ENCODE measurements at regions not wholly inside any gene's neighbourhood (a gene's known extent, or its start where the extent isn't known, plus 50 kb on each side); places are given as distances from the start of the nearest gene placed in this dataset.
"Not testable (repeated sequence)": the region's sequence is repeated elsewhere in the genome, so short reads cannot be mapped to it uniquely, and the experiment has no call there.

DNA sequence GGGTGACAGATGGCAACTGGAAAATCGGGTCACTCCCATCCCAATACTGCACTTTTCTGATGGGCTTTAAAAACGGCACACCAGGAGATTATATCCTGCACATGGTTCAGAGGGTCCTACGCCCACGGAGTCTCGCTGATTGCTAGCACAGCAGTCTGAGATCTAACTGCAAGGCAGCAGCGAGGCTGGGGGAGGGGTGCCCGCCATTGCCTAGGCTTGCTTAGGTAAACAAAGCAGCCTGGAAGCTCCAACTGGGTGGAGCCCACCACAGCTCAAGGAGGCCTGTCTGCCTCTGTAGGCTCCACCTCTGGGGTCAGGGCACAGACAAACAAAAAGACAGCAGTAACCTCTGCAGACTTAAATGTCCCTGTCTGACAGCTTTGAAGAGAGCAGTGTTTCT is 158.7 kb upstream of the MOCS2 start:
- TF ChIP-seq, protein P1, sequence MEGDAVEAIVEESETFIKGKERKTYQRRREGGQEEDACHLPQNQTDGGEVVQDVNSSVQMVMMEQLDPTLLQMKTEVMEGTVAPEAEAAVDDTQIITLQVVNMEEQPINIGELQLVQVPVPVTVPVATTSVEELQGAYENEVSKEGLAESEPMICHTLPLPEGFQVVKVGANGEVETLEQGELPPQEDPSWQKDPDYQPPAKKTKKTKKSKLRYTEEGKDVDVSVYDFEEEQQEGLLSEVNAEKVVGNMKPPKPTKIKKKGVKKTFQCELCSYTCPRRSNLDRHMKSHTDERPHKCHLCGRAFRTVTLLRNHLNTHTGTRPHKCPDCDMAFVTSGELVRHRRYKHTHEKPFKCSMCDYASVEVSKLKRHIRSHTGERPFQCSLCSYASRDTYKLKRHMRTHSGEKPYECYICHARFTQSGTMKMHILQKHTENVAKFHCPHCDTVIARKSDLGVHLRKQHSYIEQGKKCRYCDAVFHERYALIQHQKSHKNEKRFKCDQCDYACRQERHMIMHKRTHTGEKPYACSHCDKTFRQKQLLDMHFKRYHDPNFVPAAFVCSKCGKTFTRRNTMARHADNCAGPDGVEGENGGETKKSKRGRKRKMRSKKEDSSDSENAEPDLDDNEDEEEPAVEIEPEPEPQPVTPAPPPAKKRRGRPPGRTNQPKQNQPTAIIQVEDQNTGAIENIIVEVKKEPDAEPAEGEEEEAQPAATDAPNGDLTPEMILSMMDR (IDR thresholded peaks at IDR 0.05): not testable (repeated sequence)
- TF ChIP-seq POLR2A (IDR thresholded peaks at IDR 0.05): not testable (repeated sequence)

Measured in heart left ventricle (tissue), 13 donors.